Mesenchymal stem cell (in vitro differentiated cells and primary cell): ENCODE measurements at regions not wholly inside any gene's neighbourhood (a gene's known extent, or its start where the extent isn't known, plus 50 kb on each side); places are given as distances from the start of the nearest gene placed in this dataset.
"Not testable (repeated sequence)": the region's sequence is repeated elsewhere in the genome, so short reads cannot be mapped to it uniquely, and the experiment has no call there.

Experiments used
- DNase-seq: peaks from one replicate; pipeline ENCODE4 v3.0.0-alpha.2; 2013
- H2AFZ ChIP-seq: one replicate; pipeline ENCODE4 v1.6.1; 2013; ENCODE audit warnings: low read depth, mild to moderate bottlenecking, control low read depth, inconsistent platforms, low read length, moderate library complexity
- H2AK5ac ChIP-seq: 2 replicates; pipeline ENCODE4 v1.6.1; 2013; ENCODE audit warnings: low read length, moderate library complexity, mild to moderate bottlenecking, inconsistent platforms; ENCODE audit not compliant: severe bottlenecking
- H2BK120ac ChIP-seq: one replicate; pipeline ENCODE4 v1.6.1; 2013; ENCODE audit warnings: low read depth, mild to moderate bottlenecking, inconsistent platforms, low read length, moderate library complexity
- H2BK12ac ChIP-seq, 2 experiments: one replicate each; pipeline ENCODE4 v1.6.1; 2013; ENCODE audit warnings: inconsistent platforms in 2 of 2, low read length in 2 of 2, mild to moderate bottlenecking in 2 of 2, moderate library complexity in 2 of 2, control low read depth in 1 of 2
- H2BK15ac ChIP-seq: one replicate; pipeline ENCODE4 v1.6.1; 2013; ENCODE audit warnings: mild to moderate bottlenecking, low read depth, inconsistent platforms; ENCODE audit not compliant: poor library complexity, severe bottlenecking
- H2BK5ac ChIP-seq: 2 replicates; pipeline ENCODE4 v1.6.1; 2013; ENCODE audit warnings: low read depth, mild to moderate bottlenecking, low read length, control low read depth, inconsistent platforms; ENCODE audit not compliant: poor library complexity, severe bottlenecking
- H3K14ac ChIP-seq, 2 experiments: one replicate each; pipeline ENCODE4 v1.6.1; 2013; ENCODE audit warnings: inconsistent platforms in 2 of 2, low read length in 2 of 2, control low read depth in 1 of 2, mild to moderate bottlenecking in 1 of 2, moderate library complexity in 1 of 2
- H3K18ac ChIP-seq, 2 experiments: one replicate each; pipeline ENCODE4 v1.6.1; 2013; ENCODE audit warnings: inconsistent platforms in 2 of 2, low read length in 2 of 2, control low read depth in 1 of 2, low read depth in 1 of 2, mild to moderate bottlenecking in 1 of 2
- H3K23ac ChIP-seq, 2 experiments: one replicate each; pipeline ENCODE4 v1.6.1; 2013; ENCODE audit warnings: inconsistent platforms in 2 of 2, low read length in 2 of 2, mild to moderate bottlenecking in 2 of 2, moderate library complexity in 2 of 2, control low read depth in 1 of 2
- H3K27ac ChIP-seq: 2 replicates; pipeline ENCODE4 v1.5.1; 2013; ENCODE audit warnings: mild to moderate bottlenecking, moderate library complexity, low read length, control low read depth, inconsistent platforms; ENCODE audit not compliant: poor library complexity, severe bottlenecking
- H3K27me3 ChIP-seq, 2 experiments: 2 replicates each; pipeline versions ENCODE4 v1.6.1 to v1.7.0; 2013; ENCODE audit warnings: low read length in 2 of 2, mild to moderate bottlenecking in 2 of 2, moderate library complexity in 2 of 2, control low read depth in 1 of 2, inconsistent platforms in 1 of 2; ENCODE audit not compliant: control insufficient read depth in 1 of 2, insufficient read depth in 1 of 2
- H3K36me3 ChIP-seq, 2 experiments: 2 replicates each; pipeline versions ENCODE4 v1.6.1 to v1.7.0; 2013; ENCODE audit warnings: low read length in 2 of 2, control low read depth in 1 of 2, inconsistent platforms in 1 of 2, low read depth in 1 of 2, mild to moderate bottlenecking in 1 of 2; ENCODE audit not compliant: insufficient read depth in 2 of 2, control insufficient read depth in 1 of 2
- H3K4ac ChIP-seq, 2 experiments: one replicate each; pipeline ENCODE4 v1.6.1; 2013; ENCODE audit warnings: inconsistent platforms in 2 of 2, low read length in 2 of 2, mild to moderate bottlenecking in 2 of 2, moderate library complexity in 2 of 2, control low read depth in 1 of 2, low read depth in 1 of 2
- H3K4me1 ChIP-seq: 2 replicates; pipeline ENCODE4 v1.6.1; 2013; ENCODE audit warnings: low read depth, low read length, control low read depth; ENCODE audit not compliant: control insufficient read depth, insufficient read depth
- H3K4me2 ChIP-seq: 2 replicates; pipeline ENCODE4 v1.6.1; 2013; ENCODE audit warnings: low read length, mild to moderate bottlenecking, inconsistent platforms; ENCODE audit not compliant: poor library complexity, severe bottlenecking
- H3K4me3 ChIP-seq, 2 experiments: 2 replicates each; pipeline versions ENCODE4 v1.5.1 to v1.7.0; 2013; ENCODE audit warnings: low read length in 2 of 2, mild to moderate bottlenecking in 2 of 2, control low read depth in 1 of 2, low read depth in 1 of 2; ENCODE audit not compliant: insufficient read depth in 1 of 2
- H3K79me1 ChIP-seq: replicated peaks from 2 replicates; pipeline ENCODE4 v1.6.1; 2013; ENCODE audit warnings: mild to moderate bottlenecking, control low read depth, low read length, inconsistent platforms; ENCODE audit not compliant: poor library complexity, severe bottlenecking
- H3K9ac ChIP-seq: 2 replicates; pipeline ENCODE4 v1.7.0; 2013; ENCODE audit warnings: mild to moderate bottlenecking, low read length, moderate library complexity
- H3K9me3 ChIP-seq: 2 replicates; pipeline ENCODE4 v1.7.0; 2013; ENCODE audit warnings: mild to moderate bottlenecking, low read length; ENCODE audit not compliant: control insufficient read depth
- H4K8ac ChIP-seq: one replicate; pipeline ENCODE4 v1.6.1; 2013; ENCODE audit warnings: inconsistent platforms, mild to moderate bottlenecking, low read length, moderate library complexity
- H4K91ac ChIP-seq: one replicate; pipeline ENCODE4 v1.6.1; 2013; ENCODE audit warnings: mild to moderate bottlenecking, low read length, inconsistent platforms
- WGBS: methylation state at CpG from one replicate; pipeline ENCODE4 v1.1.7; 2013; ENCODE audit warnings: mixed read lengths; 5-methylcytosine and 5-hydroxymethylcytosine counted together

GRCh38 chr1:43015269-43015668 lies 56.6 kb upstream of the SLC2A1 start:
- H3K23ac ChIP-seq, result no peak overlapping the region
- H2BK120ac ChIP-seq, result no peak overlapping the region
- H4K8ac ChIP-seq, result no peak overlapping the region
- H3K36me3 ChIP-seq, result no peaks in the 10 kb centered on the region
- H3K79me1 ChIP-seq, result no peaks in the 10 kb centered on the region
- 84% methylated on average over 3 of the region's 3 CpGs for WGBS
- no peak overlapping the region for H3K27ac ChIP-seq
- H2BK12ac ChIP-seq, result no peak overlapping the region
- no peak overlapping the region for H3K18ac ChIP-seq
- no peak for DNase-seq
- no peak overlapping the region for H2BK15ac ChIP-seq
- H2AK5ac ChIP-seq, result no peak overlapping the region
- H3K4me2 ChIP-seq, result no peak overlapping the region
- H3K27me3 ChIP-seq, result peaks cover 16 to 45% of the 10 kb centered on the region in 2 experiments
- H2AFZ ChIP-seq, result no peak overlapping the region
- H3K9me3 ChIP-seq, result no peaks in the 10 kb centered on the region
- no peak overlapping the region for H2BK5ac ChIP-seq
- no peak overlapping the region for H3K4ac ChIP-seq
- H3K9ac ChIP-seq, result no peak overlapping the region
- no peak overlapping the region for H3K4me3 ChIP-seq
- H3K14ac ChIP-seq, result no peak overlapping the region
- H4K91ac ChIP-seq, result no peak overlapping the region
- no peaks in the 10 kb centered on the region for H3K4me1 ChIP-seq

DNA sequence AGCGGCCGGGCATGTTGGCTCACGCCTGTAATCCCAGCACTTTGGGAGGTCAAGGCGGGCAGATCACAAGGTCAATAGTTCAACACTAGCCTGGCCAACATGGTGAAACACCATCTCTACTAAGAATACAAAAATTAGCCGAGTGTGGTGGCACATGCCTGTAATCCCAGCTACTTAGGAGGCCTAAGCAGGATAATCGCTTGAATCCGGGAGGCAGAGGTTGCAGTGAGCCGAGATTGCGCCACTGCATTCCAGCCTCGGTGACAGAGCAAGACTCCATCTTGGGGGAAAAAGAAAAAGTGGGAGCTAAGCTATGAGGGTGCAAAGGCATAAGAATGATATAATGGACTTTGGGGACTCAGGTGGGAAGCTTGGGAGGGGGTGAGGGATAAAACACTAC lies 55.9 kb upstream of the SLC2A1 start:
- H3K27ac ChIP-seq, H3K9ac ChIP-seq, H2AK5ac ChIP-seq, H3K23ac ChIP-seq, H3K18ac ChIP-seq, H3K79me1 ChIP-seq, H2BK15ac ChIP-seq, H2BK5ac ChIP-seq, H4K91ac ChIP-seq, H3K14ac ChIP-seq, H3K9me3 ChIP-seq, H3K4ac ChIP-seq, H3K4me1 ChIP-seq, H2AFZ ChIP-seq, H3K4me3 ChIP-seq, H3K4me2 ChIP-seq, H4K8ac ChIP-seq, DNase-seq, H3K36me3 ChIP-seq, H2BK120ac ChIP-seq, H2BK12ac ChIP-seq: not testable (repeated sequence)
- 96% methylated on average over 10 of the region's 10 CpGs for WGBS
- peaks cover 16 to 43% of the 10 kb centered on the region in 2 experiments for H3K27me3 ChIP-seq

DNA sequence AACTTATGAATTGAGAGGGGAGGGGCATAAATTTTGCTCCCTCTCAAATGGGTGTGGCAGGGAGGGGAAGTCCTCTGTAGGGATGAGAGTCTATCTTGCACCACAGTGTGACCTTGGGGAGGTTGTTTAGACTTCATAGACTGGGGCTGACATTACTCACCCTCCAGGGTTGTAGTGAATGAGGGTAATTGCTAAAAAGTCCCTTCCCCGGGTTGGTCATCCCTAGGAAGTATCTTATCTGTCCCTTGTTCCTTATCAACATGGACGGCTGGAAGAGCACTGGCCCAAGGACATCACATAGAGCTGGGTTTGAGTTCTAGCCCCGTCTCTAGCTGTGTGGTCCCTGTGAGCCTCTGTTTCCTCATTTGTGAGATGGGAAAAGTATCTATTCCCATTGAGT lies 52.4 kb upstream of the SLC2A1 start:
- no peak for DNase-seq
- Histone ChIP-seq H3K9ac (no peak overlapping the region), H3K4ac (no peak overlapping the region), H3K27ac (no peak overlapping the region), H2BK120ac (no peak overlapping the region), H3K36me3 (no peaks in the 10 kb centered on the region), H4K8ac (no peak overlapping the region), H3K27me3 (peaks cover 4 to 50% of the 10 kb centered on the region in 2 experiments), H3K23ac (no peak overlapping the region), H3K79me1 (no peaks in the 10 kb centered on the region), H2BK15ac (no peak overlapping the region), H4K91ac (no peak overlapping the region), H2BK5ac (no peak overlapping the region), H3K18ac (no peak overlapping the region), H3K4me1 (peaks cover 10% of the 10 kb centered on the region), H3K14ac (no peak overlapping the region), H2AK5ac (no peak overlapping the region), H2AFZ (no peak overlapping the region), H3K9me3 (no peaks in the 10 kb centered on the region), H2BK12ac (no peak overlapping the region), H3K4me2 (no peak overlapping the region), H3K4me3 (no peak overlapping the region)
- WGBS, result 8% methylated on average over 3 of the region's 3 CpGs

- Histone ChIP-seq H3K79me1 (no peaks in the 10 kb centered on the region), H3K14ac (no peak overlapping the region), H3K27me3 (peaks cover 4 to 64% of the 10 kb centered on the region in 2 experiments), H2BK12ac (no peak overlapping the region), H4K8ac (no peak overlapping the region), H3K4ac (no peak overlapping the region), H2AFZ (no peak overlapping the region), H3K4me3 (no peak overlapping the region), H3K23ac (no peak overlapping the region), H4K91ac (no peak overlapping the region), H2BK120ac (no peak overlapping the region), H3K9ac (no peak overlapping the region), H3K36me3 (no peaks in the 10 kb centered on the region), H3K4me1 (peaks cover 10% of the 10 kb centered on the region), H2AK5ac (no peak overlapping the region), H3K18ac (no peak overlapping the region), H2BK15ac (no peak overlapping the region), H3K9me3 (no peaks in the 10 kb centered on the region), H3K27ac (peak overlapping the region; percentile 6), H3K4me2 (no peak overlapping the region), H2BK5ac (no peak overlapping the region)
- DNase-seq, result no peak
- WGBS, result 86% methylated on average over 1 of the region's 2 CpGs
Observed at GRCh38 chr1:43009274-43009673, 50.6 kb upstream of the SLC2A1 start.
